ENCODE measurements at regions not wholly inside any gene's neighbourhood (a gene's known extent, or its start where the extent isn't known, plus 50 kb on each side); places are given as distances from the start of the nearest gene placed in this dataset.
"Not testable (repeated sequence)": the region's sequence is repeated elsewhere in the genome, so short reads cannot be mapped to it uniquely, and the experiment has no call there.

DNA sequence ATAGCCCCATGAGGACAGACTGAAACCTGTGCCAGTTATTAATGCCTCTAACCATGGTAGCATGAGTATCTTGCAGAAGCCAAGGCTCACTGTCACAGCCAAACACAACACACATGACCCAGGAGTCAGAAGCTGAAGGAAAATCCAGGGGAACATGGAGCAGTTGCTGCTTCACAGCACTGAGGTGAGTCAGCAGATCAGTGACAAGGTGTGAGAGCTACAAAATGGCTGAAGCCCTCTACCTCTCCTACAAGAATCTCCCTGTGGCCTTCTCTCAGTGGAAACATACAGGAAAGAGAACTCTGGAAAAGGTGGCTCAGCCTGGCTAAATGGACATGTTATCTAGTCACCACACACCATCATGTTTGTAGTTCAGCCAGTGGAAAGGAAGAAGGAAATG, 93.5 kb downstream of the NAB1 start:
- Histone ChIP-seq H3K4me1 (ENCODE audit: control insufficient read depth, insufficient read depth, low read length) (no peaks in the 10 kb centered on the region), H3K27me3 (ENCODE audit: control insufficient read depth, insufficient read depth, low read length) (no peaks in the 10 kb centered on the region), H3K9ac (ENCODE audit: low read length) (no peak overlapping the region), H3K27ac (ENCODE audit: low read depth, low read length) (no peak overlapping the region), H3K36me3 (ENCODE audit: control insufficient read depth, insufficient read depth, low read length) (no peaks in the 10 kb centered on the region), H3K4me3 (ENCODE audit: low read length) (no peak overlapping the region)

DNA sequence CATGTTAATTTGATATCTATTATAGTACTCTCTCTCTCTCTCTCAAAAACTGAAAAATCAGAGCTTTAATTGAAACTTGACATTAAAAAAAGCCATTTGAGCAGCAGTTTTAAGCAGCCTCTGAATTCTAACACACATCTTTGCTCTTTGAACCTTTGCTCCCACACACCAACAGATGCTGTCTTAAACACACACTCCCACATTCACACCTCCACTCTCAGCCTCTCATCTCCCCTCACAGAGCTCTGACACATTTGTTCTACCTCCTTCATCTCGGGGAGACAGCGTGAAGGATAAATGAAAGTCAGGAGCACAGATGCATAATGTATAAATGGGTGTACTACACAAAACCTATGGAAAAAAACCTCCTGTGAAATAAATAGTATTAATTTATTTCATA, 95.2 kb downstream of the NAB1 start:
- Histone ChIP-seq H3K27me3 (ENCODE audit: control insufficient read depth, insufficient read depth, low read length) (no peaks in the 10 kb centered on the region), H3K9ac (ENCODE audit: low read length) (no peak overlapping the region), H3K36me3 (ENCODE audit: control insufficient read depth, insufficient read depth, low read length) (no peaks in the 10 kb centered on the region), H3K4me1 (ENCODE audit: control insufficient read depth, insufficient read depth, low read length) (no peaks in the 10 kb centered on the region), H3K4me3 (ENCODE audit: low read length) (no peak overlapping the region), H3K27ac (ENCODE audit: low read depth, low read length) (no peak overlapping the region)

DNA sequence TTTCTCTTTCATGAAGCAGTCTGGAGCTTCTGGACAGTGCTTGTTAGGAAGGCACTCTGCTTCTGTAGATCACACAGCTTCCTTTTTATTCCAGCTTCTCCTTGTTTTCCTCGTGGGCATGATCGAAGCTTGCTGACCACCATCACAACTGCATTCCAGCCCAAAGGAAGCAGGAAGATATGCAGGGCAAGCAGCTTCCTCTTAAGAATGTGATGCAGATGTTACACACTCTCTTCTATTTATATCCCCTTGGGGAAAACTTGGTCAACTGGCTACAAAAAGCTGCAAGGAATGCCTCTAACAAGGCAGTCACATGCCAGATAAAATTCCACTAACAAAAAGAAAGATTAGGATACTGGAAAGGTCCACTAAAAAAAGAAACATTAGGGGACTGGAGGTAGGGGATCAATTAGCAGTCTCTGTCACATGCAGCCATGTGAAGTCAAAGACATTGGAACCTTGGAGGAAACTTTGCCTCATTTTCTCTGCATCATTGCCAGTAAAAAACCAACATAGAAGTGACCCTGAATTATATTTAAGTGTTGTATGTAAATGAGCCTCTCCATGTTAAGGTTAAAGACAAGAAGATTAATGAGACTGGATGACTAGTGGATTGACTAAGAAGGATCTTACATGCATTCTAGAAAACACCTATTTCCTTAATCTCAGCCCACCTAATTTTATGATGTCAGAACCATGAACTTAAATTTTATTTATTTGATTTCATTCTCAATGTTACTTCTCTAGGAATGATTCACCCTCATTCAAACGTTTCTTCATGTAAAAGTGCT, 98.3 kb downstream of the NAB1 start:
- Histone ChIP-seq H3K27ac (ENCODE audit: low read depth, low read length) (no peak overlapping the region), H3K36me3 (ENCODE audit: control insufficient read depth, insufficient read depth, low read length) (no peaks in the 10 kb centered on the region), H3K4me1 (ENCODE audit: control insufficient read depth, insufficient read depth, low read length) (no peaks in the 10 kb centered on the region), H3K4me3 (ENCODE audit: low read length) (no peak overlapping the region), H3K9ac (ENCODE audit: low read length) (no peak overlapping the region), H3K27me3 (ENCODE audit: control insufficient read depth, insufficient read depth, low read length) (no peaks in the 10 kb centered on the region)

DNA sequence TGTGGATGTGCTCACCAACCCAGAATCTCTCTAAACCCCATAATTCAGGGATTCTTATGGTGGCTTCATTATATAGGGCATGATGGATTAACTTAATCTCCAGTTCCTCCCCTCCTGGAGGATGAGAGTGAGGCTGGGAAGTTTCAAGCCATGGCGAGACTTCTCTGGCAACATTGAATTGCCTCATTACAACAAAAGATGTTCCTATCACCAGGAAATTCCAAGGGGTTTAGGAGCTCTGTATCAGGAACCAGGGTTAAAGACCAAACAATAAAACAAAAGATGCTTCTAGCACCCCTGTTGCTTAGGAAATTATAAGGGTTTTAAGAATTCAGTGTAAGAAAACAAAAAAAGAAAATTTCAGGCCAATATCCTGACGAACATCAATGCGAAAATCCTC, 100.1 kb downstream of the NAB1 start:
- H3K4me1 ChIP-seq (ENCODE audit: control insufficient read depth, insufficient read depth, low read length) = no peaks in the 10 kb centered on the region

DNA sequence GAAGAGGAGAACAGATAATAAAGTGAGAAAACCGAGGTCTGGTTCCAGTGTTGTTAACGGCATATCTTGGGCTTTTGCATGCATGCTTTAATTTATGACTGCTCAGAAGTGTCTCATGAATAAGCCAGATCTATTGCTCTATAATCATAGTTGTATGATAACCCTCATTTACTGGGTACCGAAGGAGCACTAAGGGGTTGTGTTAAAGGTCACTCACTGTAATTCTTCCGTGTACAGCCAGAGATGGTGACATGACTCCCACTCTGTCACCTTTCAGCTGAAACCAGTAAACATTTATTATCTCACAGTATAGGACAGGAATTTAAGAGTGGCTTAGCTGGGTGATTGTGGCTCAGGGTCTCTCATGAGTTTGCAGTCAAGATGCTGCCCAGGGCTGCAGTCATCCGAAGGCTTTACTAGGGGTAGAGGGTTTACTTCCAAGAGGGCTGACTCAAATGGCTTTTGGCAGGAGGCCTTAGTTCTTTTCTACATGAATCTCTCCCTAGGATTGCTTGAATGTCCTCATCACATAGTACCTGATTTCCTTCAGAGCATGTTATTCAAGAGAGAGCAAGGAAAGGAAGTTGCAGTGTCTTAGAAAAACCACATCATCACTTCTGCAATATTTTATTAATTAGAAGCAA, 107.0 kb downstream of the NAB1 start:
- Histone ChIP-seq H3K36me3 (ENCODE audit: control insufficient read depth, insufficient read depth, low read length) (no peaks in the 10 kb centered on the region), H3K4me3 (ENCODE audit: low read length) (no peak overlapping the region), H3K27ac (ENCODE audit: low read depth, low read length) (no peak overlapping the region), H3K4me1 (ENCODE audit: control insufficient read depth, insufficient read depth, low read length) (no peaks in the 10 kb centered on the region), H3K27me3 (ENCODE audit: control insufficient read depth, insufficient read depth, low read length) (no peaks in the 10 kb centered on the region), H3K9ac (ENCODE audit: low read length) (no peak overlapping the region)

More for the DNA sequence above, 100.1 kb downstream of the NAB1 start:
- Histone ChIP-seq H3K36me3 (ENCODE audit: control insufficient read depth, insufficient read depth, low read length) (no peaks in the 10 kb centered on the region), H3K27me3 (ENCODE audit: control insufficient read depth, insufficient read depth, low read length) (no peaks in the 10 kb centered on the region), H3K27ac (ENCODE audit: low read depth, low read length) (no peak overlapping the region), H3K4me3 (ENCODE audit: low read length) (no peak overlapping the region), H3K9ac (ENCODE audit: low read length) (no peak overlapping the region)

DNA sequence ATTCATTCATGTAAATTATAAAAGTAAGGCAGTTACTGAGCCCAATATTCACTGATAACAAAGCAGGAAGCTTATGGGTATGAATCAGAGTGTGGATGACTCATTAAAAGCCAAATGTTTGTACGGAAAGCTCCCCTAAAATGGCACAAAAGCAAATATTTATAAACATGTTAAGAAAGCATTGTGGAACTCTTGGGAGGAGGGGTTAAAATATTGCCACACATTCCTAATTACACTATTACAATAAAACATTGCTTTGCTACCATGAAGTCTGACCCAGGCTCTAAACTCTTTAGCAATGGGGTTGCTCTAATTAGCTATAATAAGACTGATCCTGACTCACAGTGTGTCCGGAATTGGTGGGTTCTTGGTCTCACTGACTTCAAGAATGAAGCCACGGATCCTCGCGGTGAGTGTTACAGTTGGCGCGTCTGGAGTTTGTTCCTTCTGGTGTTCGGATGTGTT, 110.9 kb downstream of the NAB1 start:
- H3K4me3 ChIP-seq (ENCODE audit: low read length) = no peak overlapping the region
- no peak overlapping the region for H3K9ac ChIP-seq (ENCODE audit: low read length)
- no peaks in the 10 kb centered on the region for H3K4me1 ChIP-seq (ENCODE audit: control insufficient read depth, insufficient read depth, low read length)
- H3K27ac ChIP-seq (ENCODE audit: low read depth, low read length) = no peak overlapping the region
- no peaks in the 10 kb centered on the region for H3K27me3 ChIP-seq (ENCODE audit: control insufficient read depth, insufficient read depth, low read length)
- H3K36me3 ChIP-seq (ENCODE audit: control insufficient read depth, insufficient read depth, low read length) = no peaks in the 10 kb centered on the region

DNA sequence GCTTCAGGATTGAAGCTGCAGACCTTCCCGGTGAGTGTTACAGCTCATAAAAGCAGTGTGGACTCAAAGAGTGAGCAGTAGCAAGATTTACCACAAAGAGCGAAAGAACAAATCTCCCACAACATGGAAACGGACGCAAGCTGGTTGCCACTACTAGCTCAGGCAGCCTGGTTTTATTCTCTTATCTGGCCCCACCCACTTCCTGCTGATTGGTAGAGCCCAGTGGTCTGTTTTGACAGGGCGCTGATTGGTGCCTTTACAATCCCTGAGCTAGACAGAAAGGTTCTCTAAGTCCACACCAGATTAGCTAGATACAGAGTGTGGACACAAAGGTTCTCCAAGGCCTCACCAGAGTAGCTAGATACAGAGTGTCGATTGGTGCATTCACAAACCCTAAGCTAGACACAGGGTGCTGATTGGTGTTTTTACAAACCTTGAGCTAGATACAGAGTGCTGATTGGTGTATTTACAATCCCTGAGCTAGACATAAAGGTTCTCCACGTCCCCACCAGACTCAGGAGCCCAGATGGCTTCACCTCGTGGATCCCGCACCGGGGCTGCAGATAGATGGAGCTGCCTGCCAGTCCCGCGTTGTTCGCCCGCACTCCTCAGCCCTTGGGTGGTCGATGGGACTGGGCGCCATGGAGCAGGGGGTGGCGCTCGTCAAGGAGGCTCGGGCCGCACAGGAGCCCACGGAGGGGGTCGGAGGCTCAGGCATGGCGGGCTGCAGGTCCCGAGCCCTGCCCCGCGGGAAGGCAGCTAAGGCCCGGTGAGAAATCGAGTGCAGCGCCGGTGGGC, 111.7 kb downstream of the NAB1 start:
- H3K9ac ChIP-seq (ENCODE audit: low read length); H3K27me3 ChIP-seq (ENCODE audit: control insufficient read depth, insufficient read depth, low read length); H3K36me3 ChIP-seq (ENCODE audit: control insufficient read depth, insufficient read depth, low read length); H3K27ac ChIP-seq (ENCODE audit: low read depth, low read length); H3K4me1 ChIP-seq (ENCODE audit: control insufficient read depth, insufficient read depth, low read length); H3K4me3 ChIP-seq (ENCODE audit: low read length): not testable (repeated sequence)

DNA sequence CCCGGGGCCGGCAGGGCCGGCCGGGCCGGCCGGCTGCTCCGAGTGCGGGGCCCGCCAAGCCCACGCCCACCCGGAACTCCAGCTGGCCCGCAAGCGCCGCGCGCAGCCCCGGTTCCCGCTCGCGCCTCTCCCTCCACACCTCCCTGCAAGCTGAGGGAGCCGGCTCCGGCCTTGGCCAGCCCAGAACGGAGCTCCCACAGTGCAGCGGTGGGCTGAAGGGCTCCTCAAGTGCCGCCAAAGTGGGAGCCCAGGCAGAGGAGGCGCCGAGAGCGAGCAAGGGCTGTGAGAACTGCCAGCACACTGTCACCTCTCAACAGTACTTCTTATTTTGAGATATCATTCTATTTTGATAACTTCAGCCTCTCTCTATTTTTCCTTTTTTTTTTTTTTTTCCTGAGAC, 112.3 kb downstream of the NAB1 start:
- not testable (repeated sequence) for H3K27ac ChIP-seq (ENCODE audit: low read depth, low read length); H3K9ac ChIP-seq (ENCODE audit: low read length); H3K36me3 ChIP-seq (ENCODE audit: control insufficient read depth, insufficient read depth, low read length); H3K27me3 ChIP-seq (ENCODE audit: control insufficient read depth, insufficient read depth, low read length); H3K4me1 ChIP-seq (ENCODE audit: control insufficient read depth, insufficient read depth, low read length); H3K4me3 ChIP-seq (ENCODE audit: low read length)

DNA sequence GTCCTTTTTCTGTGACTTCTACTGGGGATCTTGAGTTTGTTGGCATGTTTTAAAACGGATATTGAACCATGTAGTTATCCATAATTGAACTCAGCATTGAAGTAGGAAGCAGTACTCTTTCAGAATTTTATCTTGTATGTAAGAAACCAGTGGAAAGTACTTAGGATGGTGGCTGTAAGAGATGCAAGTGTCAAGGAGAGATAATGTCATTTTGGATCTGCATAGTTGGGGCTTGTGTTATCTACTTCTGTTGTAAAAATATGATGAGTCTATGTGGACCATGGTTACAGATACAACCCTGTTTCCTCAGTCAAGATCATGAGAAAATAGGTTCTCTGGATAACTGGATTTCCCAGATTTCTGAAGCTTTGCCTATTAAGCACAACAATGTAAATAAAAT, 113.7 kb downstream of the NAB1 start:
- Histone ChIP-seq H3K36me3 (ENCODE audit: control insufficient read depth, insufficient read depth, low read length) (no peaks in the 10 kb centered on the region), H3K4me3 (ENCODE audit: low read length) (no peak overlapping the region), H3K27ac (ENCODE audit: low read depth, low read length) (no peak overlapping the region), H3K9ac (ENCODE audit: low read length) (no peak overlapping the region), H3K4me1 (ENCODE audit: control insufficient read depth, insufficient read depth, low read length) (peaks cover 10% of the 10 kb centered on the region), H3K27me3 (ENCODE audit: control insufficient read depth, insufficient read depth, low read length) (no peaks in the 10 kb centered on the region)

DNA sequence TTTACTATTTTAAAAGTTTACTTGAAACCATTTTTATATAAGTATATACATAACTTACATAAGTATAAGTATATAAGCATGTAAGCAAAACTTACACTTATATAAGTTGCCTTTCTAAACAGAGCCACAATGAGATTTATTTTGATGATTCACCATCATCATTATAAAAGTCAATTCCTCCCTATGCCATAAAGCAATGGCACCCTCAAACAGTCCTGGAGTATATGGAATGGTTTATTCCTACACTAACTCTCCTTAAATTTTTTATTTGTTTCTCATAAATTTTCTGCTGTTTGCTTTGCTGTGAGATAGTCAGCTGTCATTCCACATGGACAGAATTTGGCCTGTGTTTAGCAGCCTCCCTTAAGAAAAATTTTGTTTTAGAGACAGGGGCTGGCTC, 114.2 kb downstream of the NAB1 start:
- Histone ChIP-seq H3K27me3 (ENCODE audit: control insufficient read depth, insufficient read depth, low read length) (no peaks in the 10 kb centered on the region), H3K36me3 (ENCODE audit: control insufficient read depth, insufficient read depth, low read length) (no peaks in the 10 kb centered on the region), H3K4me1 (ENCODE audit: control insufficient read depth, insufficient read depth, low read length) (peaks cover 10% of the 10 kb centered on the region), H3K9ac (ENCODE audit: low read length) (no peak overlapping the region), H3K27ac (ENCODE audit: low read depth, low read length) (no peak overlapping the region), H3K4me3 (ENCODE audit: low read length) (no peak overlapping the region)

DNA sequence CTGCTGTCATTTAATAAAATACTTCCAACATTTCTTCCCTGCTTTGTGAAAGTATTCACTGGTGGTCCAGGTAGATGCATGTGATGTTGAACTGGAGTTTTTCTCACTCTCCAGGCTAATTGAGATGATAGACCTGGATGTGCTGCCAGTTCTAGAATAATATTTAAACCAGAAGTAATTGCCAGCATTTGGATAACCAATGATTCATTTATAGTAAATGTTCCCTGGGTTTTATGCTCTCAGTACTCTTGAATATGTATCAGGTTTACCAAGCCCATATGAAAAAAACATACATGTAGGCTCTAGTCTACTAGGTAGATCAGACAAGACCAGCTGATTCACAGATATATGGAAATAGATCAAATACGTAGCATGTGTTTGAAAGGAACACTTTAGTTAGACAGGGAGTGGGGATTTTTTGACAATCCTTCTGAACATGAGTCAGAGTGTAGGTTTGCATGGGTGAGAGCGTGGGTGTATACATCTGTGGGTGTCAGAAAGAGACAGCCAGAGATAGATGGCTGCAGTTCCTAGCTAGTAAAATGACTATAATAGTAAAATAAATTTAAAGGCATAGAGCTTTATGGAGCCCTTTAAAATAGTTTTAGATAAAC, 115.1 kb downstream of the NAB1 start:
- Histone ChIP-seq H3K27me3 (ENCODE audit: control insufficient read depth, insufficient read depth, low read length) (no peaks in the 10 kb centered on the region), H3K9ac (ENCODE audit: low read length) (no peak overlapping the region), H3K4me1 (ENCODE audit: control insufficient read depth, insufficient read depth, low read length) (peaks cover 10% of the 10 kb centered on the region), H3K36me3 (ENCODE audit: control insufficient read depth, insufficient read depth, low read length) (no peaks in the 10 kb centered on the region), H3K4me3 (ENCODE audit: low read length) (no peak overlapping the region), H3K27ac (ENCODE audit: low read depth, low read length) (no peak overlapping the region)
